Osteoblast (primary cell): ENCODE measurements at regions not wholly inside any gene's neighbourhood (a gene's known extent, or its start where the extent isn't known, plus 50 kb on each side); places are given as distances from the start of the nearest gene placed in this dataset.

Source experiments
- DNase-seq: peaks from one replicate; pipeline ENCODE4 v3.0.0; 2011; ENCODE audit warnings: low spot score, mixed read lengths; ENCODE audit not compliant: insufficient read length; ENCODE audit errors: missing footprints
- H2AFZ ChIP-seq: 2 replicates; pipeline ENCODE4 v1.6.0; 2011; ENCODE audit warnings: mild to moderate bottlenecking, low read length
- H3K27ac ChIP-seq: 2 replicates; pipeline ENCODE4 v1.5.1; 2011; ENCODE audit warnings: mild to moderate bottlenecking, low read depth, low read length, moderate library complexity
- H3K27me3 ChIP-seq: 2 replicates; pipeline ENCODE4 v1.6.0; 2012; ENCODE audit warnings: mild to moderate bottlenecking, control low read depth, inconsistent platforms, low read length, moderate library complexity; ENCODE audit not compliant: insufficient read depth
- H3K36me3 ChIP-seq: 2 replicates; pipeline ENCODE4 v1.5.1; 2011; ENCODE audit warnings: mild to moderate bottlenecking, low read length, control low read depth, moderate library complexity; ENCODE audit not compliant: insufficient read depth
- H3K4me1 ChIP-seq: 2 replicates; pipeline ENCODE4 v1.5.1; 2011; ENCODE audit warnings: mild to moderate bottlenecking, low read length, control low read depth, moderate library complexity; ENCODE audit not compliant: insufficient read depth
- H3K4me2 ChIP-seq: 2 replicates; pipeline ENCODE4 v1.6.0; 2011; ENCODE audit warnings: mild to moderate bottlenecking, low read length; ENCODE audit not compliant: insufficient read depth
- H3K4me3 ChIP-seq: fragments of 200-600 bp; sonication (generic); 3 replicates; pipeline ENCODE4 v1.5.1; 2012; ENCODE audit warnings: mild to moderate bottlenecking, low read length, inconsistent platforms; ENCODE audit not compliant: insufficient read depth
- H3K79me2 ChIP-seq: 2 replicates; pipeline ENCODE4 v1.6.0; 2012; ENCODE audit warnings: mild to moderate bottlenecking, low read length, control low read depth, inconsistent platforms; ENCODE audit not compliant: insufficient read depth
- H3K9me3 ChIP-seq: 2 replicates; pipeline ENCODE4 v1.5.1; 2011; ENCODE audit warnings: low read depth, low read length, control low read depth
- H4K20me1 ChIP-seq: 2 replicates; pipeline ENCODE4 v1.6.0; 2012; ENCODE audit warnings: mild to moderate bottlenecking, low read length, control low read depth; ENCODE audit not compliant: insufficient read depth
- CTCF ChIP-seq: IDR thresholded peaks from 2 replicates; pipeline ENCODE4 v1.5.1; 2011; ENCODE audit warnings: mild to moderate bottlenecking, low read depth, low read length, moderate library complexity; ENCODE audit errors: extremely low read depth

DNA sequence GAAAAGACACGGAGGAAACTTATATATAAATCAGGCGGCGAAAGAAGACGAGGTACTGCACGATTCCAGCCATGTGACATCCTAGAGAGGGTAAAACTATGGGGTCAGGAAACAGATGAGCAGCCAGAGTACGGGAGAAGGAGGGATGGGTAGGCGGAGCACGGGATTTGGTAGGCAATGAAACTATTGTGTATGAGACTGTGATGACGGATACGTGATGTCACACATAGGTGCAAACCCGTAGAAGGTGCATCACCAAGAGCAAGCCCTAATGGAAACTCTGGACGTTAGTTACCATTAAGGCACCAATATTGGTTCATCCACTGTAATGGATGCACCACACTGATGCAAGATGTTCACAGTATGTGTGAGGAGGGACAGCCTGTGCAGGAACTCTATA lies 93.8 kb upstream of the MGMT start:
- Histone ChIP-seq H3K4me3 (no peak overlapping the region), H3K4me2 (no peak overlapping the region), H3K9me3 (no peaks in the 10 kb centered on the region), H3K79me2 (no peaks in the 10 kb centered on the region), H2AFZ (no peak overlapping the region), H3K27ac (no peak overlapping the region), H3K36me3 (no peaks in the 10 kb centered on the region), H3K27me3 (no peaks in the 10 kb centered on the region), H4K20me1 (no peaks in the 10 kb centered on the region), H3K4me1 (no peaks in the 10 kb centered on the region)
- TF ChIP-seq CTCF: no peak
- DNase-seq: no peak

GRCh38 chr10:129373718-129374117 lies 93.3 kb upstream of the MGMT start:
- H3K4me3 ChIP-seq: no peak overlapping the region
- H3K4me1 ChIP-seq: no peaks in the 10 kb centered on the region
- H2AFZ ChIP-seq: no peak overlapping the region
- H4K20me1 ChIP-seq: no peaks in the 10 kb centered on the region
- no peaks in the 10 kb centered on the region for H3K36me3 ChIP-seq
- no peaks in the 10 kb centered on the region for H3K27me3 ChIP-seq
- no peak overlapping the region for H3K4me2 ChIP-seq
- no peak overlapping the region for H3K27ac ChIP-seq
- H3K79me2 ChIP-seq: no peaks in the 10 kb centered on the region
- no peaks in the 10 kb centered on the region for H3K9me3 ChIP-seq
- no peak for DNase-seq
- no peak for TF ChIP-seq CTCF

- Histone ChIP-seq H3K79me2 (no peaks in the 10 kb centered on the region), H2AFZ (no peak overlapping the region), H3K9me3 (peaks cover 1% of the 10 kb centered on the region), H3K27me3 (no peaks in the 10 kb centered on the region), H3K4me1 (no peaks in the 10 kb centered on the region), H3K4me2 (no peak overlapping the region), H4K20me1 (no peaks in the 10 kb centered on the region), H3K36me3 (no peaks in the 10 kb centered on the region), H3K27ac (no peak overlapping the region), H3K4me3 (no peak overlapping the region)
- TF ChIP-seq CTCF: no peak
- no peak for DNase-seq
These were observed 91.9 kb upstream of the MGMT start for GRCh38 chr10:129375171-129375570.

- no peak for TF ChIP-seq CTCF
- Histone ChIP-seq H3K27ac (no peak overlapping the region), H3K79me2 (no peaks in the 10 kb centered on the region), H2AFZ (no peak overlapping the region), H3K9me3 (peaks cover 5% of the 10 kb centered on the region), H3K4me3 (no peak overlapping the region), H3K27me3 (no peaks in the 10 kb centered on the region), H3K36me3 (no peaks in the 10 kb centered on the region), H3K4me1 (no peaks in the 10 kb centered on the region), H3K4me2 (no peak overlapping the region), H4K20me1 (no peaks in the 10 kb centered on the region)
- no peak for DNase-seq
These were observed 91.1 kb upstream of the MGMT start for GRCh38 chr10:129375912-129376311.
